K562 (cell line): ENCODE measurements at regions not wholly inside any gene's neighbourhood (a gene's known extent, or its start where the extent isn't known, plus 50 kb on each side); places are given as distances from the start of the nearest gene placed in this dataset.

Experiments
- ATAC-seq: fragments of 200-7000 bp; cut with Tn5 transposase; 3 replicates; pipeline ENCODE4 v1.9.1; 2020; ENCODE audit warnings: moderate library complexity
- BruUV-seq: library from RNA; stranded (reverse); fragments of 400-500 nt; replicated peaks from 2 replicates; lab custom pipeline; 2021; lab: Mats Ljungman, UMichigan
- CTCF ChIA-PET: fragments of 300-600 bp; formaldehyde crosslinking; extraction: SDS; loops from one replicate; lab custom pipeline; 2021; ENCODE audit warnings: low intra/inter-chr PET ratio; lab: Yijun Ruan, JAX
- POLR2A ChIA-PET: fragments of 300-600, 350-650 bp; sonication (Branson Sonifier 250); formaldehyde crosslinking; extraction: SDS; loops from one replicate; lab custom pipeline; 2021; ENCODE audit warnings: antibody characterized with exemption, inconsistent platforms; lab: Yijun Ruan, JAX
- DNase-seq, 4 experiments: peaks; one replicate each; pipeline versions ENCODE4 v3.0.0 to v3.0.0-alpha.2; 2011 to 2018; ENCODE audit warnings: low spot score in 3 of 4, mixed read lengths in 3 of 4; ENCODE audit errors: extremely low read depth in 1 of 4
- FAIRE-seq: peaks from 2 replicates; lab custom pipeline; 2011; peaks lifted over from hg19 to GRCh38; lab: Jason Lieb, UNC
- H2AFZ ChIP-seq: 2 replicates; pipeline ENCODE4 v1.6.0; 2011; ENCODE audit warnings: low read depth, low read length, control low read depth, inconsistent platforms
- H3K27ac ChIP-seq: fragments of 200-600 bp; 3 replicates; pipeline ENCODE4 v1.8.0; 2011; ENCODE audit warnings: low read depth, mild to moderate bottlenecking, control low read depth, inconsistent platforms, low read length, moderate library complexity, mixed read lengths; ENCODE audit errors: extremely low read depth
- H3K27me3 ChIP-seq, 2 experiments: fragments of 300-600 bp in 1 of 2; 2 replicates in 1 of 2; 3 replicates in 1 of 2; pipeline versions ENCODE4 v1.6.0 to v1.8.0; 2011; ENCODE audit warnings: inconsistent platforms in 2 of 2, low read length in 2 of 2, mild to moderate bottlenecking in 1 of 2, mixed read lengths in 1 of 2, moderate library complexity in 1 of 2; ENCODE audit not compliant: control insufficient read depth in 2 of 2, insufficient read depth in 2 of 2
- H3K36me3 ChIP-seq: fragments of 300-600 bp; 3 replicates; pipeline ENCODE4 v1.8.0; 2011; ENCODE audit warnings: mild to moderate bottlenecking, low read length, inconsistent platforms; ENCODE audit not compliant: control insufficient read depth, insufficient read depth
- H3K4me1 ChIP-seq, 2 experiments: fragments of 200-600 bp in 1 of 2; replicated peaks in 1 of 2; 2 replicates in 1 of 2; 3 replicates in 1 of 2; pipeline versions ENCODE4 v1.5.1 to v1.8.0; 2011; ENCODE audit warnings: inconsistent platforms in 2 of 2, low read length in 2 of 2, mild to moderate bottlenecking in 1 of 2, mixed read lengths in 1 of 2, moderate library complexity in 1 of 2; ENCODE audit not compliant: control insufficient read depth in 2 of 2, insufficient read depth in 2 of 2
- H3K4me2 ChIP-seq: 2 replicates; pipeline ENCODE4 v1.6.1; 2011; ENCODE audit warnings: low read length, control low read depth, inconsistent platforms, mixed read lengths; ENCODE audit not compliant: insufficient read depth
- H3K4me3 ChIP-seq: fragments of 200-600 bp; sonication (generic), shearing (Covaris generic); 2 replicates; pipeline ENCODE4 v1.5.1; 2016; ENCODE audit warnings: control low read depth, inconsistent platforms
- H3K79me2 ChIP-seq: fragments of 200-600 bp; 3 replicates; pipeline ENCODE4 v1.8.0; 2011; ENCODE audit warnings: low read length, inconsistent platforms; ENCODE audit not compliant: control insufficient read depth, insufficient read depth
- H3K9ac ChIP-seq, 2 experiments: 2 replicates each; pipeline versions ENCODE4 v1.6.0 to v1.6.1; 2011; ENCODE audit warnings: low read depth in 2 of 2, low read length in 2 of 2, control low read depth in 1 of 2, inconsistent platforms in 1 of 2, mild to moderate bottlenecking in 1 of 2, mixed read lengths in 1 of 2; ENCODE audit not compliant: insufficient read depth in 1 of 2
- H3K9me1 ChIP-seq: one replicate; pipeline ENCODE4 v1.6.0; 2011; ENCODE audit warnings: inconsistent platforms, mild to moderate bottlenecking, low read length, moderate library complexity; ENCODE audit not compliant: control insufficient read depth, insufficient read depth
- H3K9me3 ChIP-seq: replicated peaks from 2 replicates; pipeline ENCODE4 v1.5.1; 2011; ENCODE audit warnings: low read depth, low read length, inconsistent platforms; ENCODE audit not compliant: control insufficient read depth, insufficient read depth
- H4K20me1 ChIP-seq: replicated peaks from 2 replicates; pipeline ENCODE4 v1.6.1; 2011; ENCODE audit warnings: low read length, inconsistent platforms, mixed read lengths; ENCODE audit not compliant: control insufficient read depth, insufficient read depth
- CHD2 ChIP-seq: IDR thresholded peaks from 2 replicates; pipeline ENCODE4 v1.6.1; 2011; ENCODE audit warnings: low read depth, low read length
- CTBP1 ChIP-seq: fragments of 450-650 bp; IDR thresholded peaks from 2 replicates; pipeline ENCODE4 v1.6.1; 2016; ENCODE audit warnings: borderline replicate concordance
- DPF2 ChIP-seq: fragments of 450-650 bp; IDR thresholded peaks from 2 replicates; pipeline ENCODE4 v1.6.1; 2016
- IRF9 ChIP-seq: fragments of 450-650 bp; IDR thresholded peaks from 2 replicates; pipeline ENCODE4 v1.6.1; 2016; ENCODE audit warnings: missing biosample characterization, missing genetic modification characterization
- KDM5B ChIP-seq: fragments of 200-600 bp; sonication (generic); IDR thresholded peaks from 2 replicates; pipeline ENCODE4 v1.6.1; 2012; ENCODE audit warnings: low read depth, mild to moderate bottlenecking, moderate library complexity, low read length, control low read depth, inconsistent platforms; ENCODE audit not compliant: insufficient replicate concordance
- KLF6 ChIP-seq: fragments of 250-450 bp; sonication (Bioruptor Pico); IDR thresholded peaks from 2 replicates; pipeline ENCODE4 v1.4.0; 2020; ENCODE audit warnings: mild to moderate bottlenecking, moderate library complexity, borderline replicate concordance
- MYNN ChIP-seq, 2 experiments: sonication (generic); formaldehyde crosslinking in 1 of 2; IDR thresholded peaks; 2 replicates each; pipeline versions ENCODE4 v1.5.0 to v1.6.1; 2016 to 2020; ENCODE audit warnings: antibody characterized with exemption in 1 of 2, missing genetic modification reagents in 1 of 2
- PHF21A ChIP-seq: fragments of 450-650 bp; IDR thresholded peaks from 2 replicates; pipeline ENCODE4 v1.6.1; 2017; ENCODE audit warnings: low read depth, borderline replicate concordance
- RBM22 ChIP-seq: fragments of 200-400 bp; formaldehyde crosslinking; IDR thresholded peaks from 2 replicates; pipeline ENCODE4 v1.6.1; 2018; ENCODE audit warnings: low read length, low read depth; ENCODE audit not compliant: poor library complexity, severe bottlenecking
- STAT5A ChIP-seq: IDR thresholded peaks from 2 replicates; pipeline ENCODE4 v1.6.1; 2012; ENCODE audit warnings: low read length, inconsistent platforms, borderline replicate concordance
- TAL1 ChIP-seq: fragments of 450-650 bp; IDR thresholded peaks from 2 replicates; pipeline ENCODE4 v1.6.1; 2016; ENCODE audit warnings: mild to moderate bottlenecking
- ZBTB1 ChIP-seq: sonication (generic); formaldehyde crosslinking; IDR thresholded peaks from 2 replicates; pipeline ENCODE4 v1.8.1; 2023; ENCODE audit warnings: missing genetic modification reagents, low read depth, mild to moderate bottlenecking, borderline replicate concordance
- ZNF282 ChIP-seq: sonication (generic); formaldehyde crosslinking; IDR thresholded peaks from 2 replicates; pipeline ENCODE4 v1.8.1; 2023; ENCODE audit warnings: missing genetic modification reagents
- ZNF3 ChIP-seq: fragments of 250-450 bp; sonication (Bioruptor Pico); IDR thresholded peaks from 2 replicates; pipeline ENCODE4 v1.5.0; 2021; ENCODE audit warnings: mild to moderate bottlenecking, moderate library complexity
- ZNF586 ChIP-seq: fragments of 450-650 bp; formaldehyde crosslinking; conservative IDR thresholded peaks from 2 replicates; pipeline ENCODE4 v1.4.0; 2020; ENCODE audit warnings: mild to moderate bottlenecking, moderate library complexity
- WGBS: fragments of 100-300 bp; shearing (Covaris generic); methylation state at CpG from one replicate; pipeline ENCODE4 v1.1.6; 2016; ENCODE audit warnings: low coverage, mixed read lengths; ENCODE audit not compliant: insufficient coverage; ENCODE audit errors: missing lambda C conversion rate; 5-methylcytosine and 5-hydroxymethylcytosine counted together
- in situ Hi-C: fragments of 300-500 bp; cut with MboI; formaldehyde crosslinking; loops from 4 replicates; pipeline ENCODE4 v1.15.0; 2018; ENCODE audit warnings: inconsistent platforms, mixed read lengths
- intact Hi-C: fragments of 100-400 bp; cut with micrococcal nuclease; formaldehyde crosslinking; loops from 2 replicates; pipeline ENCODE4 v1.14.2; 2022
- TF ChIP-seq, protein P1 (sequence below): fragments of 250-450 bp; sonication (Bioruptor Pico); IDR thresholded peaks from 2 replicates; pipeline ENCODE4 v1.5.0; 2020; ENCODE audit warnings: mild to moderate bottlenecking, borderline replicate concordance
- TF ChIP-seq, protein P2 (sequence below): fragments of 250-450 bp; sonication (Bioruptor Pico); IDR thresholded peaks from 2 replicates; pipeline ENCODE4 v1.8.0; 2022; ENCODE audit warnings: moderate library complexity, mild to moderate bottlenecking, inconsistent platforms

DNA sequence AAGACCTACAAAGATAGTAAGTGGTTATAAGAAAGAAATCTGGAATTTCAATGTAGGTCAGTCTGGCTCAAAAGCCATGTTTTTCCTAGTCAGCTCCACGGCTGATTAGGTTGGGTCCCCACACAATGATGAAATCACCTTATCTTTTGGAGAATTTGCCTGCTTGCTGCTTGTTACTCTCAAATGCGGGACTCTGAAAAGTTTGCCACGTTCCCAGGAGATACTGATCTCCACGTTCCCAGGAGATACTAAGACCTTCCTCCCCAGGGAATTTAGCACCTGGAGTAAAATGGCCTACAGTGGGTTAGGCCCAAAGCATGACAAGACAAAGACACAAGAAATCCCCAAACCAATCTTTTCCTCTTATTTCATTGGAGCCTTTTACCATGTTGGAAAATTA lies 449.6 kb downstream of the TNS1 start:
- CTCF ChIA-PET = no interaction called here

More for the DNA sequence above, 449.6 kb downstream of the TNS1 start:
- in situ Hi-C loops (no loop called here), intact Hi-C loops (no loop called here)
- no peak for TF ChIP-seq KLF6 (CRISPR knock-in tag)
- TF ChIP-seq, protein P1, sequence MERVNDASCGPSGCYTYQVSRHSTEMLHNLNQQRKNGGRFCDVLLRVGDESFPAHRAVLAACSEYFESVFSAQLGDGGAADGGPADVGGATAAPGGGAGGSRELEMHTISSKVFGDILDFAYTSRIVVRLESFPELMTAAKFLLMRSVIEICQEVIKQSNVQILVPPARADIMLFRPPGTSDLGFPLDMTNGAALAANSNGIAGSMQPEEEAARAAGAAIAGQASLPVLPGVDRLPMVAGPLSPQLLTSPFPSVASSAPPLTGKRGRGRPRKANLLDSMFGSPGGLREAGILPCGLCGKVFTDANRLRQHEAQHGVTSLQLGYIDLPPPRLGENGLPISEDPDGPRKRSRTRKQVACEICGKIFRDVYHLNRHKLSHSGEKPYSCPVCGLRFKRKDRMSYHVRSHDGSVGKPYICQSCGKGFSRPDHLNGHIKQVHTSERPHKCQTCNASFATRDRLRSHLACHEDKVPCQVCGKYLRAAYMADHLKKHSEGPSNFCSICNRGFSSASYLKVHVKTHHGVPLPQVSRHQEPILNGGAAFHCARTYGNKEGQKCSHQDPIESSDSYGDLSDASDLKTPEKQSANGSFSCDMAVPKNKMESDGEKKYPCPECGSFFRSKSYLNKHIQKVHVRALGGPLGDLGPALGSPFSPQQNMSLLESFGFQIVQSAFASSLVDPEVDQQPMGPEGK (CRISPR knock-in tag) = no peak
- TF ChIP-seq PHF21A = no peak
- TF ChIP-seq DPF2 = no peak
- no peak for TF ChIP-seq ZNF3 (CRISPR knock-in tag)
- TF ChIP-seq TAL1 = no peak
- TF ChIP-seq STAT5A = no peak
- TF ChIP-seq MYNN (IDR thresholded peaks at IDR 0.05) = no peak
- TF ChIP-seq MYNN (CRISPR knock-in tag; IDR thresholded peaks at IDR 0.05) = no peak
- no peak for TF ChIP-seq CHD2
- TF ChIP-seq, protein P2, sequence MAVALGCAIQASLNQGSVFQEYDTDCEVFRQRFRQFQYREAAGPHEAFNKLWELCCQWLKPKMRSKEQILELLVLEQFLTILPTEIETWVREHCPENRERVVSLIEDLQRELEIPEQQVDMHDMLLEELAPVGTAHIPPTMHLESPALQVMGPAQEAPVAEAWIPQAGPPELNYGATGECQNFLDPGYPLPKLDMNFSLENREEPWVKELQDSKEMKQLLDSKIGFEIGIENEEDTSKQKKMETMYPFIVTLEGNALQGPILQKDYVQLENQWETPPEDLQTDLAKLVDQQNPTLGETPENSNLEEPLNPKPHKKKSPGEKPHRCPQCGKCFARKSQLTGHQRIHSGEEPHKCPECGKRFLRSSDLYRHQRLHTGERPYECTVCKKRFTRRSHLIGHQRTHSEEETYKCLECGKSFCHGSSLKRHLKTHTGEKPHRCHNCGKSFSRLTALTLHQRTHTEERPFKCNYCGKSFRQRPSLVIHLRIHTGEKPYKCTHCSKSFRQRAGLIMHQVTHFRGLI (CRISPR knock-in tag) = no peak
- TF ChIP-seq RBM22 = no peak
- no peak for TF ChIP-seq KDM5B
- TF ChIP-seq ZNF586 = no peak
- no peak for TF ChIP-seq ZNF282 (CRISPR knock-in tag)
- TF ChIP-seq ZBTB1 (CRISPR knock-in tag) = no peak
- TF ChIP-seq CTBP1 = no peak
- no peak for TF ChIP-seq IRF9 (tag)
- no peak overlapping the region for H3K4me2 ChIP-seq
- ATAC-seq (no peak), FAIRE-seq (no peak), DNase-seq (no peak)
- H3K79me2 ChIP-seq = no peaks in the 10 kb centered on the region
- no peak overlapping the region for H3K27ac ChIP-seq
- no peaks in the 10 kb centered on the region for H3K27me3 ChIP-seq
- H3K36me3 ChIP-seq = no peaks in the 10 kb centered on the region
- no peak overlapping the region for H2AFZ ChIP-seq
- H3K9ac ChIP-seq = no peak overlapping the region
- H3K4me3 ChIP-seq = no peak overlapping the region
- no peaks in the 10 kb centered on the region for H3K9me1 ChIP-seq
- BruUV-seq = no TSS peak
- POLR2A ChIA-PET = no interaction called here
- no peaks in the 10 kb centered on the region for H3K9me3 ChIP-seq
- no peaks in the 10 kb centered on the region for H3K4me1 ChIP-seq
- no peaks in the 10 kb centered on the region for H4K20me1 ChIP-seq
- WGBS = 4% methylated on average over 4 of the region's 4 CpGs
